Jurkat, Clone E6-1 (cell line): ENCODE measurements at regions not wholly inside any gene's neighbourhood (a gene's known extent, or its start where the extent isn't known, plus 50 kb on each side); places are given as distances from the start of the nearest gene placed in this dataset.

Experiments used
- DNase-seq: peaks from one replicate; pipeline ENCODE4 v3.0.0-alpha.2; 2011; ENCODE audit warnings: low read depth, low spot score
- H3K4me3 ChIP-seq: 2 replicates; pipeline ENCODE4 v1.5.1; 2011; ENCODE audit warnings: mild to moderate bottlenecking, low read length, control low read depth, moderate library complexity

DNA sequence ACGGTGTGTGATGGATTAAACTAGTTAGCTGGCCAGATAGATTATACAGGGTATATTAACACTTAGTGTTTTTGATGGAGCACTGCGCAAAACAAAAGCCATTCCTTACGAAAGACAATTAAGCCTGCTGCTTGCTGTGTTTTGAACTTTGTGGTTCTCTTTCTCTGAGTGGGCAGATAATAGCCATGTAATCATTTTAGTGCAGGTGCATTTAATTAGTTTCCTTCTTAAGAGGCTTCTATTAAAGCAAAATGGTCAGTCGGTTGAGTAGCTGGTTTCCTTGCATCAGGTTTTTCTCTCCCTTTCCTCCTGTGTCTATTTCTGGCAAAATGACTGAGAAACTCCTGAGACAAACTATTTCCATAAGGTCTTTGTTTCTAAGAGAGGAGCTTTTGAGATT lies 512.5 kb downstream of the DMAC1 start:
- DNase-seq, result no peak
- no peak overlapping the region for H3K4me3 ChIP-seq

DNA sequence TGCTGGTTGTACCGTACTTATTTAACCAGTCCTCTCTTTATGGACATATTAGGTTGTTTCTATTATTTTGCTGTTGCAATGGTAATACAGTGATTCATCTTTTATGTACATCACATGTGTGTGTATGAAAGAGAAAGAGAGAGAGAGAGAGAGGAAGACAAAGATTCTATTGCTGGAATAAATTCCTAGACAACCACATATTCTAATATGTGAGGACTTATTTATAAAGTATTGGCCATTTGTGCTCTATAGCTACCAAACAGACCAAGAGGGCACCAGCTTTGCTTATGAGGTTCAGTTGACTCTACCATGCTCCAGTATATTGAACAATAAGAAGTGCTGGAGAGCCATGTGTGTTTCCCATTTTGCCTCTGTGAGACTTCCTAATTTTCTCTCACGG lies 513.5 kb downstream of the DMAC1 start:
- no peak for DNase-seq
- no peak overlapping the region for H3K4me3 ChIP-seq

DNA sequence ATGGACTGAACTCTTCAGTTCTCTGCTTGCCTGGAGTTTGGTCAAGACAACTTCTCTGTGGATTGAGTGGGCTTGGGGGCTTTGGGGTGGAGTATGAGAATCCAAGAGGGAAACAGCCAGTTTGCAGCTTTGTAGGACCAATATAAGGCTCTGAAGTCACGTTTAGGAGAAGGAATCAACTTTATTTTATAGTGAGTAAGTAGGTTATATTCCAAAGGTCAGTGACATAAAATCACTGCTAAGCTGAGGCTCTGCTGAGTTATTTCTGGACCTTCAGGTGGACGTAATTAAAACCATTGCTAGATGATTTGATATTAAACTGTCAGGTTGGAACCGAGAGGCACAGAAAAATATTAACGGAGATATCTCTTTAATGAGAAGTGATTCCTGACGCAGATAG lies 514.4 kb downstream of the DMAC1 start:
- no peak for DNase-seq
- H3K4me3 ChIP-seq, result no peak overlapping the region

DNA sequence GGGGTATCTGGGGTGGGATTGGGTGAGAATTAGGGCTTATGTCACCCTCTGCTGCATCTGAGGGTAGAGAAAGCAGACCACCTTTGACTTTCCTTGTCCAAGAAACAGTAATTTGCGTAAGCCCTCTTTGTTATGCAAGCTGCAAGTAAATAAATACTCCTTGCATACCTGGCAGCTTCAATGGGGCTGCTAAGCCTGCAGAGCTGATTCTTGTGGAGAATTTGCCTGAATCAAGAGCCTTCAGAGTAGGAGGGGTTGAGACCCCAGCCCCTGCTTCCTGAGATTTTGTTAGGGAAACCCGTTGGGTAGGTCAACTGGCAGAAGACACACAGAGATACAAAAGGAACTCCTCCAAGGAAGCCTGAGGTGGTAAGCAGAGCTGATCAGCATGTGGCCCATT lies 515.1 kb downstream of the DMAC1 start:
- H3K4me3 ChIP-seq, result no peak overlapping the region
- no peak for DNase-seq

DNA sequence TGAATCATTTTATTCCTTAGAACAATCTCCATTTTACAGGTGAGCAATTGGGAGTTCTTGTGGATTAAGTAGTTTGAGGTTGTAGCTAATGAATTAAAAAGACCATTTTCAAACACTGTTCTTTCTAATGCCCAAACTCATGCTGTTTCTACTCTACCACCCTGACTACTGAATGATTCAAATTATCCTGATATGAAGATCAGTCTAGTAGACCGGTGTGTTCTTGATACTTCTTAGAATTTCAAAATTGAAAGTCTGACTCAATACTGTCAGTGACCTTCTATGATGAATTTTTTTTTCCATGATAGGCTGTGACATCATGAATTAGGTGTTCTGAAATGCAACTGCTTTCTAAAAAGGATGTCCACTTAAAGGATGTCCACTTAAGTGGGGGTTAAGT lies 515.5 kb downstream of the DMAC1 start:
- DNase-seq, result no peak
- no peak overlapping the region for H3K4me3 ChIP-seq

DNA sequence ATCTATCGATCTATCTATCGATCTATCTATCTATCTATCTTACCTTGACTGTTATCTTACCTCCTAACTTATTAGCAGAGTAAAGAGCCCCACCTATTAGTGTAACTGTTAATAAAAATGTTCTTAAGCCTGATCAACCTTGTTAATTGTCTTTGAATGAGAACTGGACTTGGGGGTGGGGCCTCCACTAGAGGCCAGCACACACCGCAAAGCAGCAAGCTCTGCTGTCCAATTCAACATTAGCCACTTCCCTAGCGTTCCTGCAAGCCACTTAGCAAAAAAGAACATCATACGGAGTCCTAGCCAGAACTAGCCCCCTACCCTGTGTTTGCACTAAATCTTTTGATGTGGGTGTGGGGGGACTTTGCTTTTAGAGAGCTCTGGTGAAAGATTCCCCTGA lies 515.8 kb downstream of the KDM4C start:
- H3K4me3 ChIP-seq, result no peak overlapping the region
- DNase-seq, result no peak

DNA sequence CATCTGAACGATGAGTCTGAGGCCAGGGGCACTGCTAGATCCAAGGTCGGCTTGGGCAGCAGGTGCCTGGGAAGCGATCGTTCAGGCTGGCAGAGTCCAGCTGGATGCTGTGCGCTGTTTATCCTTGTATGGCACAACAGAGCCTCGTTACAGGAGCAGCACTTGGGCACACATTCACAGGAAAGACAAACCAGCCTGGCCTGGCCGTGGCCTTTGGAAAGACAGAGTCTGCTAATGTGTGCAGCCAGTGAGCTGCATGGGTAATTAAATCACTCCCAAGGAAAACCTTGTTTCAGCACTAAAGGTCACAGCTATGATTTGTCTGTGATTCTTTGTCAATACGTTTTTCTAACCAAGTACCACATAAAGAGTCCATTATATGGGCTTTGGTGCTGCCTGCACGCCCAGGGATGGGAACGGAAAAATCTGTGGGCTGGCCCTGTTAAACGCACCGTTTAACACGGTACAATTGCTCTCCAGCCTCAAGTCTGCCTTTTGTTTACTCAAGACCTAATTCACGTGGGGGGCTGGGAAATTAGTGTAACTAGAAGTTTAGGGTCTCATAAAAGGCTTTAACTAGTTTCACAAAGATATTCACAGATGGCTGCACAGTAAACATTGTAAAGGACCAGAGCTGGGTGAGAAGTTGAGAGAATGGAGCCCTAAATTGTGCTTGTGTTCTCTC lies 509.3 kb downstream of the KDM4C start:
- DNase-seq, result no peak
- no peak overlapping the region for H3K4me3 ChIP-seq

DNA sequence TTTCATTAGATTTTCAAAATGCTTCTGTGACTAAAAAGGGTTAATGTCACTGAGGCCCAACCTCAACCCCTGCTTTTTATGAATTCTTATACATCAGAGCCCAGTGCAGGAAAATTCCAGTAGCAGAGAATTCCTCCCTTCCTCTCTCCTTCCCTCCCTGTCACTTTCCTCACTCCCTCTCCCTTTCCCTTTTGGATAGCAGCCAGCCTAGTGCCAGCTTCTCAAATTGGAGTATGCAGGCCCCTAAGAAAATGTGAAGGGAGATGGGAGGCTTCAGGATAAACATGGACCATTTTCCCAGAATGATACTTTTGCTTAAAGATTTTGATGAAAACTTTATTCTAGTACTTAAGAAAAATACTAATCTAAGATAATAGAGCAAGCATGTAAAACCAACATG lies 507.4 kb downstream of the KDM4C start:
- DNase-seq, result no peak
- no peak overlapping the region for H3K4me3 ChIP-seq

DNA sequence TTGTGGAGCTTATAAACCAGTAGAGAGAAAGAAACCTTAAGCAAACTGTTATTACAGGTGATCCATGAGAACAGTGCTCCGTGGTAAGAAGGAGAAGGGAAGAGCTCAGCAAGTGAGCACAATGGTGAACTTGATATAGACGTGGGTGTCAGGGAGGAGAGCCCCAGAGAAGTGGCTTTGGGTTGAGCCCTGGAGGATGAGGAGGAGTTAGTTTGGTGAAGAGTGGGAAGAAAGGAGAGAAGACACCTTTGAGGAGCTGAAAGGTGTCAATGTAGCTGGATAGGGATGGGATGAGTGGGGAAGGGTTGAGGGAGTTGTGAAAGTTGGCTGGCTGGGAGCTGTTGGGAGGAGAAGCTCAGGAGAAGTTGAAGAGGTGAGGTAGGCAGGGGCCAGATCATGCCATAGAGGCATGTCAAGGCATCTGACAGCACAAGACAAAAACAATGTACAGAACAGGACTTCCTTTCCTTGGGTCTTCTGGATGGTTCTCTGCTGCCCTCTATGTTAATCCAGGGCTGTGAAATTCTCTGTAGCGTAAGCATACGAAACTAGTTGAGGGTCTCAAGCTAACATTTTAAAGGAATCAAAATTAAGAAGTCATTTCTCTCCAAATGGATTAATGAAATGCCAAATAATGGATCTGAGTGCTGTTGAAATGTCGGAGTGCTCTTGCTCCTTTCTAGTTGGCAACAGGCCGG lies 501.9 kb downstream of the KDM4C start:
- no peak for DNase-seq
- no peak overlapping the region for H3K4me3 ChIP-seq

DNA sequence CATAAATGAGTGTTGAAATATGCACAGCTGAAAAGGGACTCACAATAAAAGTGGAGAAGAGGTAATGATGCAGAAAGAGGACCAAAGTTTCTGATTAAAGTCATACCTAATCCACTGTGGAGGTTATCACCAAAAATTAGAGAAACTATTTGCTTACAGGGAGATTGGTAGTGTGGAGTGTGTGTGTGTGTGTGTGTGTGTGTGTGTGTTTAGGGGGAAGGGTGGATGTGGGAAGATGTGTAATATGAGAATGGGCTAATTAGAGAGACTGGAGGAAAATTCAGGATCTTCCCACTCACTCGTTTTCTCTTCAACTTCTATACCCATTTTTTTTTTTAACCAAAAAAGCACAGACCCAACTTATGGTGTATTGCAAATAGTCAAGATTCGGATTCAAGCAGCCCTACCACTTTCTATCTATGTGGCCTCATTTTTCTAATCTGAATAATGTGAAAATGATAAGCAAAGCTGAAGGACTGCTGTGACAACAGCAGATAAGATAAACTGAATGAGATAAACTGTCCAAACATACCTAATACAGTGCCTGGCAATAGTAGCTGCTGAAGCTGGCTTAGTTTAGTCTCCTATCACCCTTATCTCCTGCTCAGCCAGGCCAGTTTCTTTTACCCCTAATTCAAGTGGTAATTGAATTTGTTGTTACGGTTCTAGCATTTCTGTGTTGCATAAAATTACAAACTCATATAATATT lies 501.1 kb downstream of the KDM4C start:
- no peak for DNase-seq
- H3K4me3 ChIP-seq, result no peak overlapping the region

DNA sequence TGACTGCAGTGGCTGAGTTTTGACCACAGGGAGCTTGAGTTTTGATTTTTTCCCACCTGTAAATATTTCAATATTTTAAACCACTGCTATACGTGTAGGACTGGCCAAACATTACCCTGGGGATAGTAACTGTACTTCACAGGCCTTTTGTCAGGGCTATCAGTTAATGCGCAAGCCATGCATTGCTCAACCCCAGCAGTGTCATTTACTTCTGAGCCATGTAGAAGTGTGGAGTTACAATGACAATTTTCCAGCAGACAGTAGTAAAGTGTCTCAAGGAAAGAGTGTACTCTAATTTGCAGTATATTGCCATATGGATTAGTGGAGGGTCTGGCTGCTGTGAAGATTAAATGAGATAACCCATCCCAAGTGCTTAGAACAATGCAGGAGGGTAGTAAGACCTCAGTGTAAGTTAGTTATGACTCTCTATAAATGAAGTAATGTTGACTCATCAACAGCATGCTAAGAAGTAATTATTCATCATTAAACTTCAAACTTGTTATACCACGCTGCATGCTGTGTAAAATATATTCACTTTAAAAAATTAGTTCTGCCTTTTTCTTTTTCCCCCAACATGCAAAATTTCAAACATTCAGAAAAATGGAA lies 489.2 kb downstream of the KDM4C start:
- DNase-seq, result no peak
- no peak overlapping the region for H3K4me3 ChIP-seq

DNA sequence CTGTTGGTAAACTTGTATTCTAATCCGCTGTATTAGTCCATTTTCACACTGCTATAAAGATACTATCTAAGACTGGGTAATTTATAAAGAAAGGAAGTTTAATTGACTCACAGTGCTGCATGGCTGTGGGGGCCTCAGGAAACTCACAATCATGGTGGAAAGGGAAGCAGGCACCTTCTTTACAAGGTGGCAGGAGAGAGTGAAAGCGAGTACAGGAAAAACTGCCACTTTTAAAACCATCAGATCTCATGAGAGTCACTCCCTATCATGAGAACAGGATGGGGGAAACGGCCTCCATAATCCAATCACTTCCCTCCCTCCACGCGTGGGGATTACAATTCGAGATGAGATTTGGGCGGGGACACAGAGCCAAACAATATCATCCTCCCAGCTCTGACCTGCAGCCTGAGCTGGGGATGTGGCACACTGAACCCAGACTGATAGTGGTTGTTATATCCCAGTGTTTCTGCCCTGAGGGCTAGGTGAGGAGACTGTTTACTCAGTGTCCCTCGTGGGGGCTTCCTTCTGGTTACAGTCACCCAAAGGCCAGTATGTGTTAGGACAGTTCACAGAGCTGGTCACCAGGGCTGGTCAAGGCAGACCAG lies 488.3 kb downstream of the KDM4C start:
- no peak for DNase-seq
- no peak overlapping the region for H3K4me3 ChIP-seq

DNA sequence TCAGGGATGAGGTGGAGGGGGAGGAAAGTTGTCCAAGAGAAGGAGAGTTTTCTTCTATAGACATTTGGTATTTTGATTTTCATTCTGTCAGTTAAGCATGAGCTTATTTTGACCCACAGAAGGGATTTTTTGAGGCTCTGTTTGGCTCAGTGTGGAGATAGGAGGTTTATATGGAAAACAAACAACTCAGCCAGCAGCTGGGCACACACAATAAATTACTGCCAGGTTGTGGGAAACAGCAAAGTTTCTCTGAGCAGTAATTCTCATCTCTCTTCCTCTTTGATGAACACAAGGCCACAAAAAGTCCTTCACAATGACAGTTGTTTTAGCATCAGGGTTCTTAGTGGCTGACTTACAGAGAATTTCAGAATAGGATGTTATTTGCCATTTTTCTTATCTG lies 486.1 kb downstream of the KDM4C start:
- DNase-seq, result no peak
- no peak overlapping the region for H3K4me3 ChIP-seq

DNA sequence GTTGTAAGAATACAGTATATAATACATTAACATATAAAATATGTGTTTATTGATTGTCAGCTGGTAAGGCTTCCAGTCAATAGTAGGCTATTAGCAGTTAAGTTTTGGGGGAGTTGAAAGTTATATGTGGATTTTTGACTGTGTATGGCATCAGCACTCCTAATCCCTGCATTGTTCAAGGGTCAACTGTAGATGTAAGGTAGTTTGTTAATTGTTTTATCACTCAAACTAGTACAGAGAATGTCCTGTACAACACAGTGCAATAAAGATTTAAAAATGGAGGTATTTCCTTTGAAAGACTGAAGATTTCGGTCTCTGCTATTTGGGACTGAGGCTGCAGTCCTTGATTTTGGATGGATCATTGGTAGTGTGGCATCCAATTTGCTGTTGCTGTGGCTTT lies 484.4 kb downstream of the KDM4C start:
- no peak overlapping the region for H3K4me3 ChIP-seq
- no peak for DNase-seq

DNA sequence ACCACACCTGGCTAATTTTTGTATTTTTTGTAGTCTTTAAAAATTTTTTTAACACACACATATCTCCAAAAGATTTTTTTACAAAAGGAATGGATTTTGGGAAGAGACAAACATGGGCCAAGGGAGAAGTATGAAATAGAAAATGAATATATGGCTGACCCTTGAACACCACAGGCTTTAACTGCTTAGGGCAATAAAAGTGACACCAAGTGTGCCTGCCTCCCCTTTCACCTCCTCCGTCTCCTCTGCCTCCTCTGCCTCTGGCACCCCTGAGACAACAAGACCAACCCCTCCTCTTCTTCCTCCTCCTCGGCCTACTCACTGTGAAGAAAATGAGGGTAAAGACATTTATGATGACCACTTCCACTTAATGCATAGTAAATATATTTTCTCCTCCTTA lies 483.9 kb downstream of the KDM4C start:
- H3K4me3 ChIP-seq, result no peak overlapping the region
- DNase-seq, result no peak

DNA sequence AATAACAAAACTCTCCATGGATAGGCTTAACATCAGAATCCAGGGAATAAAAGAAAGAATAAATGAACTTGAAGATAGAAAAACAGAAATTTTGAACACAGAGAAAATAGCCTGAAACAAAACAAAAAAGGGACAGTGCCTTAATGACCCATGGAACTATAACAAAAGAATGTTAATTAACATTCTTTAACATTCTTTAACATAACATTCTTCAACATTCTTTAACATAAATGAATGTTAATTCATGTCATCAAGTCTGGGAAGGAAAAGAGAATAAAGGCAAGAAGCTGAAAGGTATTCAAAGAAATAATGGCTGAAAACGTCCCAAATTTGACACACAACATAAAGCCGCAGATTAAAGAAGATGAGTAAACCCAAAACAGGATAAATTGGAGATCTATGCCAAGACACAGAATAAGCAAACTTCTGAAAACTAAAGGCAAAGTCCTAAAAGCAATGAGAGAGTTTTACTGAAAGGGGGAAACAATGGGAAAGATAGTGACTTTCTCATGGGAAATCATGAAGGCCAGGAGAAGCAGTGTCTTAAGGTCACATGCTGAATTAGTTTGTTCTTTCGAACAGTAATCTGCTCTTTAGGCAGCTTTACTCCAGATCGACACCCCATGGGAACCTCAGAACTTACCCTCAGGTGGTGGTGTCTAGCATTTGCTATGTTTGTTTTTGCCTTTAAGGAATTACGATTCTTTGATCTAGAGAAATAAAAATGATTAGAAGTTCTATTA lies 483.0 kb downstream of the KDM4C start:
- no peak for DNase-seq
- no peak overlapping the region for H3K4me3 ChIP-seq

DNA sequence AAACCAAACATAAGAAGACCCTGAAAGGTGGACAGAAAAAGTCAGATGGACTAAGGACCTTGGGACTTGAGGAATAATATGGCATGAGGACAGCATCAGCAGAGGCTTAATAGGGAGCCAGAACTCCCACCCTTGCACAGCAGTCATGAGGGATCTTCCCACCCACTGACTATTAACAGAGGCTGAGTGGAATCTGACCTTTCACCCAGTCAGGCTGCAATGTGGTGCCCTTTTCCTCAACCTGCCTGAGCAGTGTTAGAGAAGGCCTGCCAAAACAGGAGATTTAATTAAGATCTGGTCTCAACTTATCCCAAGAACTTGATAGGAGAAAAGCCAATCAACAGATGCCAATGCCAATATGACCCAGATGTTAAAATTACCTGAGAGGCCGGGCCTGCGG lies 481.9 kb downstream of the KDM4C start:
- no peak for DNase-seq
- no peak overlapping the region for H3K4me3 ChIP-seq

DNA sequence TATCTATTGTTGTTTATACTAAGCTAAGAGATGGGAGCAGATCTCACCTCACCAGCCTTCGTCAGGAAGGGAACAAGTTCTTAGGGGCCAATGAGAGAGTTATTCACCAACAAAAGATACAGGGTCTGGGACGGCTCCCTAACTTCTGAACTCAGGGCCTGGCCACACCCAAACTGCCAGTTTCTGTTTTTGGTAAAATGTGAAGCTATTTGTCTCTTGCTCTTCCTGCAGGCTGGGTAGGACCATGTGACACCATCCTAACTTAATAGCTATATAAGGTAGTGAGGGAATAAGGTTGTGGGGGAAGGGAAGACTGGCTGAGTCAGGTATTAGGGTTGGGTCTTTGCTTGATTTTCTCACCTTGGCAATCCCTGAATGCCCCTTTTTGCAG lies 480.5 kb downstream of the KDM4C start:
- DNase-seq, result no peak
- no peak overlapping the region for H3K4me3 ChIP-seq
